HG03460 (cell line): ENCODE measurements at regions not wholly inside any gene's neighbourhood (a gene's known extent, or its start where the extent isn't known, plus 50 kb on each side); places are given as distances from the start of the nearest gene placed in this dataset.

Experiments used
- ATAC-seq: cut with Tn5 transposase; IDR thresholded peaks from one replicate; pipeline ENCODE4 v1.9.1; 2021; ENCODE audit not compliant: unreplicated experiment

- ATAC-seq, result no peak
These were observed 185.9 kb downstream of the SMIM20 start for GRCh38 chr4:26099967-26100366.

- no peak for ATAC-seq
These were observed 187.0 kb downstream of the SMIM20 start for GRCh38 chr4:26101011-26101410.

- ATAC-seq, result peak; percentile 56
These were observed 190.2 kb downstream of the SMIM20 start for GRCh38 chr4:26104056-26104685.

DNA sequence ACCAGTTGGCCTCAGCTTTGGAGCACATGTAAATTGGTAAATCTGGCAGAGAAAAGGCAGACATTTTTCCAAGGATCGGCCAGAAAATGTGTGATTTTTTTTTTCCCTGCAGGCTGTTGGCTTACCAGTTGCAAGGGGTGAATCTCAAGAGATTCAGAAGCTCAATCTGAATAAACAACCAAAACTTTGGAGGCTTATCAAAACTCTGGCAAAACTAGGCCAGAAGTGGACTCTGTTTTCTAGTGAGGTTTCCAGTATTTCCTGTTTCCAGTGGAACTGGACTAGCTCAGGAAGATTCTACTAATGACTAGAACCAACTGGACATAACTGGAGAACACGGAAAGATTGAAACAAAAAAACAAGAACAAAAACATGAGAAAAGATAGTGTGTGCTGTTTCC, 191.3 kb downstream of the SMIM20 start:
- no peak for ATAC-seq

- ATAC-seq, result no peak
These were observed 192.0 kb downstream of the SMIM20 start for GRCh38 chr4:26105815-26106699.

DNA sequence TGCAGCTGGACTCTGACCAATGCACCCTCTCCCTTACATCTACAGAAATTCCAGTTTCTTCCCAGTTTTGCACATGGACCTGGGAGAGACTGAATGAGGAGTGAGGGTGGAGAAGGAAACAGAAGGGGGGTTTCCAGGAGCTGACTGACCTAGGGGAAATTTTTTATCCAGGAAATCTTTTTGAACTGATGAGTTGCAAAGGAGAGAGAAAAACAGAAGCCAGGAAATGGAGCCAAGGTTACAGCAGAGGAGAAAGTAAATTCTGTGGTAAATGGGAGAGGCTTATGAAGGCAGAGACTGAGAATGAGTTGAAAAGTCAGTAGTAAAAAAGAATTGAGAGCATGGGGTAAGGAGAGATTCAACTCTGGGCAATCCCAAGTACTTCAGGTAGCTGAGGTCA, 192.8 kb downstream of the SMIM20 start:
- ATAC-seq, result no peak

GRCh38 chr4:26108054-26108453, 194.0 kb downstream of the SMIM20 start:
- no peak for ATAC-seq

- ATAC-seq, result no peak
These were observed 196.5 kb downstream of the SMIM20 start for GRCh38 chr4:26110493-26110892.

DNA sequence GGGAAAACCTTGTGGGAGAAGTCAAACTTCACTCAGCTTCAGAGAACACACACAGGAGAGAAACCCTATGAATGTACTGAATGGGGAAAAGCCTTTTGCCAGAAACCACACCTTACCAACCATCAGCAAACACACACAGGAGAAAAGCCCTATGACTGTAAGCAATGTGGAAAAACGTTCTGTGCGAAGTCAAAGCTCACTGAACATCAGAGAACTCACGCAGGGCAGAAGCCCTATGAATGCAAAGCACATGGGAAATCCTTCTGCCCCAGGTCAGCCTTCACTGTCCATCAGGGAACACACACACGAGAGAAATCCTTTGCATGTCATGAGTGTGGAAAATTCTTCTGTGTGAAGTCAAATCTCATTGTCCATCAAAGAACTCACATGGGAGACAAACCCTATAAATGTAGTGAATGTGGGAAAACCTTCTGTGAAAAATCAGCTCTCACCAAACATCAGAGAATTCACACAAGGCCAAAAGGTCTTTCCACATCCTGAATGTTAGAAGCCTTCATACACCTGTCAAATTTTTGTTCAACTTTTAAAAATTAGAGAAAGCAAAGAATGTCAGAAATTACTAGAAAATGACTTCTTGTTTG, 199.4 kb downstream of the SMIM20 start:
- ATAC-seq, result no peak

- ATAC-seq, result no peak
These were observed 202.0 kb downstream of the SMIM20 start for GRCh38 chr4:26116057-26116456.

DNA sequence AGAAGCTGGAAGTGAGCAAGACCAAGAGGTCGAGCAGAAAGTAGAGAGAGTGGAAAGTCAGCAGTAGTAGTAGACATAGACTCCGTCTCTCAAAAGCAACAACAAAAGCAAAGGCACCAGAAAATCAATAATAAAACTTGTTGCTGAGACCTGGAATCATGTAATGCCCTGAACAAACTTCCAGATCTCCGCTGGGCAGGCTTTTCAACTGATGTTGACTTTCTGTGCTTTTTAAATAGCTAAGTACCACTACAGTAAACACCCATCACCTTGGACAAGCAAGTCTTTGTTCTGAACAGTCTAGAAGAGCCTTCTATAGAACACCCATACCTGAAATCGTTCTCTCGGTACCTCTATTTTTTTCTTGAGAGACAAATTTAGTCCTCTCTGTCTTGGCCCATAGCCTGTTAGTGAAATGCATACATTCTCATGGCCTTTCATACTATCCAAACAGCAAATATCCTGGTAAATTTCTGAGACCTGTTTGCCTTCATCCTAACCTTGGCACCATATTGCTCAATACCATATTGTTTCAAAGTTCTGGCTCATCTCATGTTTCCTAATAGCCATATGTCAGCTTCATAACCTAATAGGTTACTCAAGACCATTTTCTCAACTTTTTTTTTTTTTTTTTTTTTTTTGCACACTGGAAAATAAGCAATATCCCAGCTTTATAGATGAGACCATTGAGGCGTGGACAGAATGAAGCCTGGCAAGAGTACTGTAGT, 200.6 kb upstream of the RBPJ start:
- ATAC-seq, result no peak

DNA sequence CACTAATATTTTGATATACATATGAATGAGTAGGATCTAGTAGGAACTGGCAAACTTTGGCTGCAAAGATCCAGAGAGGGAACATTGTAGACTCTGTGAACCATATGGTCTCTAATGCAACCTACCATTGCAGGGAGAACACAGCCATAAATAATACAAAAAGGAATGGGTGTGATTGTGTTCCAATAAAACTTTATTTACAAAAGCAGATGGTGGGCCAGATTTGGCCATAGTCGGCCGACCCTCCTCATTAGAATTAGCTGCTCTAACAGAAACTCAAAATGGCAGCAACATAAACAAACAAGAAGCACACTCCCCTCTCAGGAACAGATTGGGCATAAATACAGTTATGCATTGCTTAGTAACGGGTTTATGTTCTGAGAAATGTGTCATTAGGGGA, 198.1 kb upstream of the RBPJ start:
- no peak for ATAC-seq

- ATAC-seq, result no peak
These were observed 196.0 kb upstream of the RBPJ start for GRCh38 chr4:26124753-26125321.

GRCh38 chr4:26126143-26126718, 194.6 kb upstream of the RBPJ start:
- ATAC-seq, result peak; percentile 50

DNA sequence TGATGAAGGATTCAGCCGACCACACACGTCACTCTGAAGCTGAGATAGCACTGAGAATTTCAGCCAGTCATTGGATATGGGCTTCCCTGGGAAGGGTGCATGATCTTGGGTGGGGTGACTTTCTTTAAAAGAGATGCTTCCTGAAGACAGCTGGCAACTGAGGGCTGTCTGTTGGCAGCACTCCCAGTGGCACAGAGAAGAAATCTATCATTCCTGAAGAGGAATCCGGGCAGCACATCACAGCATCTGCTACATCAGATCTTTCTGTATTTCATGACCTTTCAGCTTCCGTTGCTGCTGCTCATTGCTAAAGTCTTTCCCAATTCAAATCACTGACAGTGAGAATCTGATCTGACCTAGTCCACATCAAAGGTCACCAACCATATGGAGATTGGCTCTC, 193.8 kb upstream of the RBPJ start:
- ATAC-seq, result no peak

DNA sequence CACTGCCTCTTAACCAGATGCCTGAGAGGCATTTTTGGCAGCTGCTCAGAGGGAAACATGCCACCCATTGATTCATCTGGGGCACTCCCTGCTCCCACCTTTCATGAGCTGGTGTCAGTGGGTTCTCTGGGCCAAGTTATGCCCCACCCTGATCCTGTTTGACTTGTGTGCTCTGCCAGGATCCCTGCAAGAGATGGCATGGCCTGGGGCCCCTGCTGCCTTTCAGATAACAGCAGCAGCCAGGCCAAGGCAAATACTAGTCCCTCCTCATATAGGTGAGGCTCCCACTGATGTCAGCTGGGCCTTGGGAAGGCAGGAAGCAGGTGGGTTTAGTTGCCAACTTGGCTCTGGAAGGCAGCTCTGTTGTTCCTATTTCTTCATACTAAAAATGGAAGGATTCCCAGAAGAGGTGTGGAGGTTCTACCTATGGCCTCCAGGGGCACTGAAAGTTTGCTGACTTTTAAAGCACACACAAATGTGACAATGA, 192.9 kb upstream of the RBPJ start:
- ATAC-seq, result no peak

DNA sequence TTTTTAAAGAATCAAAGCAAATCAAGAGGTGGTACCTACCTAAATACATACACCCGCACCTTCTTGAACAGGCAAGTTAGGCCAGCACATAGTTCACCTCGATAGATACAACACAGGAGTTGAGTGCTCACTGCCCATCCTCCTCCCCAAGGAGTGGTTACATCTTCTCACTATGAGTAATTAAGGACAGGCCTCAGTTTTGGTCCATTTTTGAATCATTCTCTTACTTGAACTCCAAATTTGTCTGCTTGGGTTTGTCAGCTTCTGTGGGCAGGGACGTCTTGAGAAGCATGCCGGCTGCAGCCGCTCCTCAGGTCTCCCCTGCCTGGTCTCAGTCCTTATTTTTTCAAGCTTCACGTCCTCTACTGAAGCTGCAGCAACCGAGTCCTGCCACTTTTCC, 190.6 kb upstream of the RBPJ start:
- ATAC-seq, result peak; percentile 62

- no peak for ATAC-seq
These were observed 189.9 kb upstream of the RBPJ start for GRCh38 chr4:26130841-26131432.

DNA sequence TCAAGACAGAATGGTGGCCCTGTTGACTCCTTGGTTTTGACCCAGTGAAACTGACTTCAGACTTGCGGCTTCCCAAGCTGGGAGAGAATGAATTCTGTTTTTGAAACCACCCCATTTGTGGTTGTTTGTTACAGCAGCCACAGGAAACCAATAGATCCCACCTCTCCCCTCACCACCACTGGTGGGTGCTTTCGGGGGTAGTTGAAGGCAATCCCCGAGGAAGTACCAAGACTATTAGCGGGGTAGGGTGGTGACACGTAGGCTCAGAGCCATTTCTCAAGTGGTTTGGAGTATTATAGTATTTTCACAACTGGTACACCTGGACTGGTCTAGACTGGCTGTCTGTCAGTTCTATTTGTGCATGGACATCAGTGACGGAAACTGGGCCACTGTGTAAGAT, 189.1 kb upstream of the RBPJ start:
- ATAC-seq, result peak; percentile 58

DNA sequence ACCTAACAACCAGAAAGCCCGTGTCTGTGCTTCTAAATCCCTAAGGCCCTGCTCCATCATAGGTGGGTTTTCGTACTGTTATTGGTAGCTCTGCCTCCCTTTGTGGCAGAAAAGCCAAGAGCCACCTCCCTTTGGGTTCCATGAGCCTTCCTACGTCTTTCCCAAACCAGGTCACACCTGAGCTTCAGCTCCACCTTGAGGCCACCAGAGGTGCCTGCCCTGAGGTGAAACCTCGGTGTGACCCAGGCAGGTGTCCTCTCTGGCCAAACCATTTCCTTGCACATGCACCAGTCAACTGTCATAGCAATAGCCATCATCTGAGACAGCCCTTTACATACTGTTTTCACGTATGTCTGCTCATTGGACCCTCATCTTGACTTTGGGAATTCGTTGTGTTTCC, 188.0 kb upstream of the RBPJ start:
- no peak for ATAC-seq
